Left renal cortex interstitium (tissue), 4 donors: ENCODE measurements at regions not wholly inside any gene's neighbourhood (a gene's known extent, or its start where the extent isn't known, plus 50 kb on each side); places are given as distances from the start of the nearest gene placed in this dataset.
"Not testable (repeated sequence)": the region's sequence is repeated elsewhere in the genome, so short reads cannot be mapped to it uniquely, and the experiment has no call there.

ENCODE experiments used
- DNase-seq, 4 donors: peaks; one replicate each; pipeline ENCODE4 v3.0.0-alpha.2; 2013; ENCODE audit warnings: low read depth in 4 of 4, low spot score in 2 of 4, missing footprints in 1 of 4

- no peak for DNase-seq
Measured at GRCh38 chr2:45123065-45123464, 113.8 kb upstream of the SIX2 start.

GRCh38 chr2:45121236-45121927 is 112.1 kb upstream of the SIX2 start:
- no peak for DNase-seq

- DNase-seq = no peak
Measured at GRCh38 chr2:45120546-45120945, 111.3 kb upstream of the SIX2 start.

- DNase-seq = no peak
Measured at GRCh38 chr2:45119855-45120254, 110.6 kb upstream of the SIX2 start.

- no peak for DNase-seq
Measured at GRCh38 chr2:45119038-45119437, 109.8 kb upstream of the SIX2 start.

- no peak for DNase-seq
Measured at GRCh38 chr2:45117383-45117782, 108.1 kb upstream of the SIX2 start.

GRCh38 chr2:45115181-45115580 is 105.9 kb upstream of the SIX2 start:
- DNase-seq = no peak

- DNase-seq = no peak
Measured at GRCh38 chr2:45114221-45114955, 105.1 kb upstream of the SIX2 start.

GRCh38 chr2:45112750-45113149 is 103.5 kb upstream of the SIX2 start:
- no peak for DNase-seq

GRCh38 chr2:45105050-45105582 is 95.9 kb upstream of the SIX2 start:
- no peak for DNase-seq

GRCh38 chr2:45104429-45104828 is 95.2 kb upstream of the SIX2 start:
- DNase-seq = no peak

GRCh38 chr2:45103351-45104345 is 94.4 kb upstream of the SIX2 start:
- DNase-seq = no peak

- no peak for DNase-seq
Measured at GRCh38 chr2:45102579-45103117, 93.4 kb upstream of the SIX2 start.

- DNase-seq = no peak
Measured at GRCh38 chr2:45102141-45102540, 92.9 kb upstream of the SIX2 start.

GRCh38 chr2:45096996-45097395 is 87.7 kb upstream of the SIX2 start:
- no peak for DNase-seq

GRCh38 chr2:45096038-45096437 is 86.8 kb upstream of the SIX2 start:
- not testable (repeated sequence) for DNase-seq

GRCh38 chr2:45093663-45094062 is 84.4 kb upstream of the SIX2 start:
- DNase-seq = no peak

- DNase-seq = no peak
Measured at GRCh38 chr2:45093181-45093580, 83.9 kb upstream of the SIX2 start.

GRCh38 chr2:45089554-45090261 is 80.5 kb upstream of the SIX2 start:
- DNase-seq = no peak

- DNase-seq = no peak
Measured at GRCh38 chr2:45085487-45085886, 76.2 kb upstream of the SIX2 start.
